ENCODE measurements at regions not wholly inside any gene's neighbourhood (a gene's known extent, or its start where the extent isn't known, plus 50 kb on each side); places are given as distances from the start of the nearest gene placed in this dataset.

- TF ChIP-seq, protein P1, sequence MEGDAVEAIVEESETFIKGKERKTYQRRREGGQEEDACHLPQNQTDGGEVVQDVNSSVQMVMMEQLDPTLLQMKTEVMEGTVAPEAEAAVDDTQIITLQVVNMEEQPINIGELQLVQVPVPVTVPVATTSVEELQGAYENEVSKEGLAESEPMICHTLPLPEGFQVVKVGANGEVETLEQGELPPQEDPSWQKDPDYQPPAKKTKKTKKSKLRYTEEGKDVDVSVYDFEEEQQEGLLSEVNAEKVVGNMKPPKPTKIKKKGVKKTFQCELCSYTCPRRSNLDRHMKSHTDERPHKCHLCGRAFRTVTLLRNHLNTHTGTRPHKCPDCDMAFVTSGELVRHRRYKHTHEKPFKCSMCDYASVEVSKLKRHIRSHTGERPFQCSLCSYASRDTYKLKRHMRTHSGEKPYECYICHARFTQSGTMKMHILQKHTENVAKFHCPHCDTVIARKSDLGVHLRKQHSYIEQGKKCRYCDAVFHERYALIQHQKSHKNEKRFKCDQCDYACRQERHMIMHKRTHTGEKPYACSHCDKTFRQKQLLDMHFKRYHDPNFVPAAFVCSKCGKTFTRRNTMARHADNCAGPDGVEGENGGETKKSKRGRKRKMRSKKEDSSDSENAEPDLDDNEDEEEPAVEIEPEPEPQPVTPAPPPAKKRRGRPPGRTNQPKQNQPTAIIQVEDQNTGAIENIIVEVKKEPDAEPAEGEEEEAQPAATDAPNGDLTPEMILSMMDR (IDR thresholded peaks at IDR 0.05; ENCODE audit: poor library complexity, severe bottlenecking), result no peak
- TF ChIP-seq, protein P2, sequence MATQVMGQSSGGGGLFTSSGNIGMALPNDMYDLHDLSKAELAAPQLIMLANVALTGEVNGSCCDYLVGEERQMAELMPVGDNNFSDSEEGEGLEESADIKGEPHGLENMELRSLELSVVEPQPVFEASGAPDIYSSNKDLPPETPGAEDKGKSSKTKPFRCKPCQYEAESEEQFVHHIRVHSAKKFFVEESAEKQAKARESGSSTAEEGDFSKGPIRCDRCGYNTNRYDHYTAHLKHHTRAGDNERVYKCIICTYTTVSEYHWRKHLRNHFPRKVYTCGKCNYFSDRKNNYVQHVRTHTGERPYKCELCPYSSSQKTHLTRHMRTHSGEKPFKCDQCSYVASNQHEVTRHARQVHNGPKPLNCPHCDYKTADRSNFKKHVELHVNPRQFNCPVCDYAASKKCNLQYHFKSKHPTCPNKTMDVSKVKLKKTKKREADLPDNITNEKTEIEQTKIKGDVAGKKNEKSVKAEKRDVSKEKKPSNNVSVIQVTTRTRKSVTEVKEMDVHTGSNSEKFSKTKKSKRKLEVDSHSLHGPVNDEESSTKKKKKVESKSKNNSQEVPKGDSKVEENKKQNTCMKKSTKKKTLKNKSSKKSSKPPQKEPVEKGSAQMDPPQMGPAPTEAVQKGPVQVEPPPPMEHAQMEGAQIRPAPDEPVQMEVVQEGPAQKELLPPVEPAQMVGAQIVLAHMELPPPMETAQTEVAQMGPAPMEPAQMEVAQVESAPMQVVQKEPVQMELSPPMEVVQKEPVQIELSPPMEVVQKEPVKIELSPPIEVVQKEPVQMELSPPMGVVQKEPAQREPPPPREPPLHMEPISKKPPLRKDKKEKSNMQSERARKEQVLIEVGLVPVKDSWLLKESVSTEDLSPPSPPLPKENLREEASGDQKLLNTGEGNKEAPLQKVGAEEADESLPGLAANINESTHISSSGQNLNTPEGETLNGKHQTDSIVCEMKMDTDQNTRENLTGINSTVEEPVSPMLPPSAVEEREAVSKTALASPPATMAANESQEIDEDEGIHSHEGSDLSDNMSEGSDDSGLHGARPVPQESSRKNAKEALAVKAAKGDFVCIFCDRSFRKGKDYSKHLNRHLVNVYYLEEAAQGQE (IDR thresholded peaks at IDR 0.05; ENCODE audit: borderline replicate concordance), result no peak
- TF ChIP-seq POLR2AphosphoS5 (IDR thresholded peaks at IDR 0.05) (no peak), MXI1 (conservative IDR thresholded peaks at IDR 0.05; ENCODE audit: poor library complexity, severe bottlenecking) (no peak), RAD21 (conservative IDR thresholded peaks at IDR 0.05) (no peak), SMC3 (conservative IDR thresholded peaks at IDR 0.05; ENCODE audit: poor library complexity) (no peak), EZH2 (IDR thresholded peaks at IDR 0.05; ENCODE audit: borderline replicate concordance, insufficient read depth, low read length, poor library complexity, severe bottlenecking) (no peak), TAF1 (IDR thresholded peaks at IDR 0.05; ENCODE audit: low read depth) (no peak)
Measured at GRCh38 chr14:27372771-27373170, 774.9 kb upstream of the NOVA1 start.
